HG03457 (cell line): ENCODE measurements at regions not wholly inside any gene's neighbourhood (a gene's known extent, or its start where the extent isn't known, plus 50 kb on each side); places are given as distances from the start of the nearest gene placed in this dataset.
"Not testable (repeated sequence)": the region's sequence is repeated elsewhere in the genome, so short reads cannot be mapped to it uniquely, and the experiment has no call there.

Source experiments
- ATAC-seq: cut with Tn5 transposase; IDR thresholded peaks from one replicate; pipeline ENCODE4 v1.9.1; 2021; ENCODE audit warnings: moderate number of reproducible peaks; ENCODE audit not compliant: unreplicated experiment

GRCh38 chrX:134045372-134045771 is 60.0 kb upstream of the GPC3 start:
- ATAC-seq: not testable (repeated sequence)

DNA sequence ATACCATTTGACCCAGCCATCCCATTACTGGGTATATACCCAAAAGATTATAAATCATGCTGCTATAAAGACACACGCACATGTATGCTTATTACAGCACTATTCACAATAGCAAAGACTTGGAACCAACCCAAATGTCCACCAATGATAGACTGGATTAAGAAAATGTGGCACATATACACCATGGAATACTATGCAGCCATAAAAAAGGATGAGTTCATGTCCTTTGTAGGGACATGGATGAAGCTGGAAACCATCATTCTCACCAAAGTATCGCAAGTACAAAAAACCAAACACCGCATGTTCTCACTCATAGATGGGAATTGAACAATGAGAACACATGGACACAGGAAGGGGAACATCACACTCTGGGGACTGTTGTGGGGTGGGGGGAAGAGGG is 81.7 kb upstream of the GPC3 start:
- not testable (repeated sequence) for ATAC-seq

- not testable (repeated sequence) for ATAC-seq
Measured at GRCh38 chrX:134071899-134072298, 86.5 kb upstream of the GPC3 start.

DNA sequence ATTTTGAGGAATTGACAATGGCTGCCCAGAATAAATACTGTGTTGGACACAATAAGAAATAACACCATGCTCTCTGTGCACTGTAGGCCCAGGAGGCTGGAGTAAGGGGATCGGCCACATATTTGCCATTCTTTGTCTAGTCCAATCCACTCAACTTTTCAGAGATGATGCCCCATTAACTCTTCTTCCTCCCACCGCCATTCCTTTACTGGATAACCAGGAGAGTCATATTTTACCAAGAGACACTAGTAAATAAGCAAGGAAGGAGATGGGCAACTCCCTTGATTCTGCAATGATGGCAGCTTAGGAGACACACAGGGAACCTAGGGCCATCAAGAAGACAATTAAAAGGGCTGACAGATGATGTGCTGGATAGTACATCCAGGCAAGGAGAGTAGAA is 87.9 kb upstream of the GPC3 start:
- ATAC-seq: no peak

DNA sequence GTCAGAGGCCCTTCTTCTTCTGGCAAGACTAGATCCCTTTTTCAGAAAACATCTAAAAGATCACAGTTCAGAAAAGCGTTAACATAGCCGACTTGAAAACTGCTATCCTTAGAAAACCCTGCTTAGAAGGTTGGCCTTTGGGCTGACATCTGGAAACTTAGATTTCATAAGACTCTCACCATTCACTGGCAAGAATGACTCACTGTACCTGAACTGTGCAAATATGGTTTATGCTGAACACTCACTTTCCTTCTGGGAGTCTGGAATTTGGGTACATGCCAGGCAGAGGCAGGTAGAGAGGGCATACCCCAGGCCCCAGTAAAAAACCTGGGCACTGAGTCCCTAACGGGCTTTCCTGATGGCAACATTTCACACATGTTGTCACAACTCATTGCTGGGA is 88.8 kb upstream of the GPC3 start:
- ATAC-seq: no peak

DNA sequence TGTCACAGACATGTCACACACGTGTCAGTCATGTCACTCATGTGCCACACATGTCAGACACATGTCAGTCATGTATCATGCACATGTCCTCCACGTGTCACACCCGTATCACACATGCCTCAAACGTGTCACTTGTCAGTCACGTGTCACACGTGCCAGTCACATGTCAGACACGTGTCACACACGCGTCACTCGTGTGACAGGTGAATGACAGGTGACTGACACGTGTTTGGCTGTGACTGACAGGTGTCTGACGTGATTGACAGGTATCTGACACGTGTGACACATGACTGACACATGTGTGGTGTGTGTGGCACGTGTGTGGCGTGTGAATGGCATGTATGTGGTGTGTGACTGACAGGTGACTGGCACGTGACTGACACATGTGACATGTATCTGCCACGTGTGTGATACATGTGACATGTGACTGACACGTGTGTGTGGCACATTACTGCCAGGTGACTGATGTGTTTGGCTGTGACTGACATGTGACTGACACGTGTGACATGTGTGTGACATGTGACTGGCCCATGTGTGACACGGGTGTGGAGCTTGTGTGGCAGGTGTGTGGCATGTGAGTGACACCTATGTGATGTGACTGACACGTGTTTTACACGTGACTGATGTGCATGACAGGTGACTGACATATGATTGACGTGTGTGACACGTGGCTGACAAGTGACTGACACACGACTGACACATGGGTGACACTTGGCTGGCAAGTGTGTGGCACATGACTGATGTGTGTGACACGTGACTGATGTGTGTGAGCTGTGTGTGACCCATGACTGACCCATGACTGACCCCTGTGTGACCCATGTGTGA is 90.7 kb upstream of the GPC3 start:
- ATAC-seq: no peak

DNA sequence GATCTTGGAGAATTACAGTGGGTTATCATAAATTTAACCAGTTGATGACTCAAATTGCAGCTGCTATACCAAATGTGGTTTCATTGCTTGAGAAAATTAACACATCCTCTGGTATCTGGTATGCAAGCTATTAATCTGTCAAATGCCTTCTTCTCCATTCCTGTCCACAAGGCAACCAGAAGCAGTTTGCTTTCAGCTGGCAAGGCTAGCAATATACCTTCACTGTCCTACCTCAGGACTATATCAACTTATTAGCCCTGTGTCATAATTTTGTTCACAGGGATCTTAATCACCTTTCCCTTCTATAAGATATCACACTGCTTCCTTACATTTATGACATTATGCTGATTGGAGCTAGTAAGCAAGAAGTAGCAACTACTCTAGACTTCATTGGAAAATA is 110.0 kb upstream of the GPC3 start:
- ATAC-seq: no peak

GRCh38 chrX:134101636-134102035 is 116.2 kb upstream of the GPC3 start:
- ATAC-seq: no peak

- no peak for ATAC-seq
Measured at GRCh38 chrX:134115270-134115669, 121.7 kb upstream of the CCDC160 start.

GRCh38 chrX:134137341-134137740 is 99.6 kb upstream of the CCDC160 start:
- no peak for ATAC-seq

DNA sequence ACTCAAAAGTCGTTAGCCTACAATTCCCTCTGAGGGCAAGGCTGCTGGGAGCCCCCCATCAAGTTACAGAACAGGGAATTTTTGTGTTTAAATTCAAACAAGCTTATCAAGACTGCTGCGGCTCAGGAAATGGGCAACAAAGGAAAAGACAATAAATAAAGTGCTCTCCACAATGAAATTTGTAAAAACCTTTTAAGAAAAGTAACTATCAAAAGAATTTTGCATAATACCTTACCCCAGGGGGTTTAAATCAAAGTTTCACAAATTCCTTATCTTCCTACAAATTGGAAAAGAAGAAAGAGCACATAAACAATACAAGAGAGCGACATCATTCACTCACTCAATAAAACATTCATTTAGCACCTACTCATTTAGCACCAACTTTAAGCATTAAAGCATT is 97.9 kb upstream of the CCDC160 start:
- no peak for ATAC-seq

DNA sequence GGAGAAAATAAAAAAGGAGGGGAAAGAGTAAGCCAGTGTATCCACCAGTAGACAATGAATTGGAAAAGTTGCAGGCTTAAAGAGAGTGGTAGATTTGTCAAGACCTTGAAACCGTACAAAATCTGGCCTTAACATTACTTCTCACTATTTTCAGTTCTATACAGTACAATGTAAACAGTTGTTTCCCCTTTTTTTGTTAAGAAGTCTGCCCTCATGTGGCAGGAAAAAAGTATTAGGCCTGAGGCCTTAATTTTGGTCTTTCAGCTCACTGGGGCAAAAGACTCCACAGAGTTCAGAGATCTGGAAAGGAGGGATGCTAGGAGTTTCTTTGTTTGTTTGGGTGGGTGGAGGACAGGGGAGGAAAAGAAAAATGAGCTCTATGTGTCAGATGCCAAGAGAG is 92.8 kb upstream of the CCDC160 start:
- no peak for ATAC-seq

DNA sequence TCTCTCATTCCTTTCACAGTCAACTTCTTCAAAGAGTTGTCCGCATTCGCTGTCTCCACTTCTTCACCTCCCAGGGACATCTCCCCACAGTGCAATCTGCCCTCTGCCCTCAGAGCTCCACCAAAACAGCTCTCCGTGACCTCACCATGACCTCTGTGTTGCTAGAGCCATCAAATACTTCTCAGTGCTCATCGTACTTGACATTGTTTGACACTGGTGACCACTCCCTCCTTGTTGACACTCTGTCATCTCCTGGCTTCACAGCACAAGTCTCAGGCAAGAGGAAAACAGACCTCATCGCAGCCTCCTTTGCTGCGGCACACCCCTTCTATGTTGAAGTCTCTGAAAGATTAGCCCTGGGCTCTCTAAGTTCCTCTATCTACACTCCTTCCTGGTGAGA is 90.5 kb upstream of the CCDC160 start:
- ATAC-seq: no peak

DNA sequence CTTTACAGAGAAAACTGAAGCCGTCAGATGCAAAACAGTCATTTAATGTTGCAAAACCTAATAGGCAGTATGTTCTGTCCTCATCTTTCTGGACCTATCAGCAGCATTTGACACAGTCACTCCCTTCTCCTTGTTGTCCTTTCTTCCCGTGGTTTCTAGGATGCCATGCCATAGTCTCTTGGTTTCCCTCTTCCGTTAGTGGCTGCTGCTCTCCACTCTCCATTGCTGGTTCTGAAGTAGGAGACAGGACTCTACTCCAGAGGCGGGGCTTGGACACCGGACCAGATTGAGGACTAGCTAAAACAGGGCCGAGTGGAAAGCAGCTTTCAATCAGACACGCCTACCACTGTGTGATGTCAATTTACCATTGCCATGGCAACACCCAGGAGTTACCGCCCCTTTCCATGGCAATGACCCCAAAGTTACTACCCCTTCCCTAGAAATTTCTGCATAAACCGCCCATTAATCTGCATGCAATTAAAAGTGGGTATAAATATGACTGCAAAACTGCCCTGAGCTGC is 88.8 kb upstream of the CCDC160 start:
- no peak for ATAC-seq

GRCh38 chrX:134158821-134159512 is 78.0 kb upstream of the CCDC160 start:
- ATAC-seq: no peak

DNA sequence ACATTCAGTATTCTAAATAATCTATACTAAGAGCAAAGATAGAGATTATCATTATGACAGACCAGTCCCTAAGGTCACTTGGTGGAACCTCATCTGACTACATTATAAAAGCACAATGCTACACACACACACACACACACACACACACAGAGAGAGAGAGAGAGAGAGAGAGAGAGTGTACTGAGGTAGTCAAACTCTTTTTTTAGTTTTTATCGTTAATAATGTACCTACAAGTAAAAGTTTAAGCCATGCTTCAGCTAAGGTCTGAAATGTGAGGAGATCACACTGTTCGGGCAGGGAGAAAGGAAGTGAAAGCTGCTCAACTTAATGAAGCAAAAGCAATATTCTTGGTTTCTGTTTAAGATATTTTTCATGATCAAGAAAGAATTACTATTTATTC is 75.8 kb upstream of the CCDC160 start:
- ATAC-seq: no peak

DNA sequence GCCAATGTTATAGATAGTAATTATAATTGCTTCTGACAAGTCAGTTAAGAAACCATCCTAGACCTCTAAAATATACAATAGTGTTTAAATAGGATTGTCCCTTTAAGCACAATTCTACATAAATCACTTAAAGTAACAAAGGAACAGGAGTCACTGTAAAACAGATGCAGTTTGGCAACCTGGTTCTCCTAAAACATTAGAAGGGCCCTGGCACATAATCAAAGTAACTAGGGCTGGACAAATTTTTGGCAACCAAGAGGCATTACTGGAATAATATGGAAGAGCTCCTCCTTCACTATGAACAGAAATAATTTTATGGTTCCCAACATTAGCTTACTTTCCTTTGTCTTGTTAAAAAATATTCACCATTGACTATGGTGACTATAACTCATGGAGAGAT is 75.0 kb upstream of the CCDC160 start:
- ATAC-seq: no peak

DNA sequence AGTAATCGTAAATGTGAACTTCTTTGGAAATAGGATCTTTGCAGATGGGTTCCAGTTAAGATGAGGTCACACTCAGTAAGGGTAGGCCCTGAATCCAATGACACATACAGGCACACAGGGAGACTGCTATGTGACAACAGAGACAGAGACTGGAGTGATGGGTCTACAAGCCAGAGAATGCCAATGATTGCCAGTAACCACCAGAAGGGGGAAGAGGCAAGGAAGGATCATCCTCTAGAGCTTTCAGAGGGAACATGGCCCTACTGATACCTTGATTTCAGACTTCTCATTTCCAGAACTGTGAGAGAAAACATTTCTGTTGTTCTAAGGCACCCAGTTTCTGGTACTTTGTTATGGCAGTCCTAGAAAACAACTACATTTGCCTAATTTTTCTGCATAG is 73.1 kb upstream of the CCDC160 start:
- no peak for ATAC-seq

DNA sequence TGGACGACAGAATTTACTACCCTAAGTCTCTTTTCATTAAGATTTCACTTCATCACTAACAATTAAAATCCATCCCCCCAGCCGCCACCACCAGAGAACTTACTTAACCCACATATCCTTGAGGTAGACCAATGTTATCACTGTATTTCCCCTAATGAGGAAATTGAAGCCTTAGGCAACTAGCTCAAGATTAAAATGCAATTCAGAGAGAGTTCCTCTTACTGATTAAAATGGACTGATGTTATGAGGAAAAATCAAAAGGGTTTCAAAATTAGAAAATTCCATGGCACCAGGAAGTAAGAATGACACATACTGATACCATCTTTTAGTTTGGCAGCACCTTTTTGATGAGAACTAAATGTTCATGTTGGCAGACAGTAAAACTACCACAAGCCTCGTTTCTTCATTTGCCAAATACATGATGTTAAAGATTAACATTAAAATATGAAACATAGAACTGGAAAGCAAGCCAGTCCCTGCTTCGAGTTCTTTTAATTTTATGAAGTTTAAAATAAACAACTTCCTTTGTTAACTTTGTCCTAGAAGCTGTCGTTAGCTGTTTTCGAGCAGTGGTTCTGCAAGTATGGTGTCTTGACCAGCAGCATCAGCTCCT is 69.3 kb upstream of the CCDC160 start:
- ATAC-seq: no peak

- ATAC-seq: peak; percentile 32
Measured at GRCh38 chrX:134171661-134172587, 65.1 kb upstream of the CCDC160 start.
